ENCODE measurements at regions not wholly inside any gene's neighbourhood (a gene's known extent, or its start where the extent isn't known, plus 50 kb on each side); places are given as distances from the start of the nearest gene placed in this dataset.

GRCh38 chr20:60636417-60636816 lies 615.6 kb upstream of the CDH4 start:
- Histone ChIP-seq H4K8ac (ENCODE audit: low read depth, low read length) (no peak overlapping the region), H2AK5ac (ENCODE audit: low read length) (no peak overlapping the region), H3K79me2 (ENCODE audit: control insufficient read depth, insufficient read depth, low read length, poor library complexity) (no peaks in the 10 kb centered on the region), H2BK12ac (ENCODE audit: low read length) (no peak overlapping the region), H3K4me3 (ENCODE audit: low read depth, low read length) (no peak overlapping the region), H3K4me1 (ENCODE audit: control insufficient read depth in 1 of 2, insufficient read depth in 2 of 2, low read length in 2 of 2) (no peaks in the 10 kb centered on the region), H3K9ac (ENCODE audit: low read length) (no peak overlapping the region), H4K12ac (ENCODE audit: low read depth, low read length) (no peak overlapping the region), H3K9me3 (ENCODE audit: insufficient read depth, low read depth, low read length) (peaks cover 5% of the 10 kb centered on the region), H2AFZ (ENCODE audit: insufficient read depth, low read length, poor library complexity) (no peak overlapping the region), H3K36me3 (ENCODE audit: control insufficient read depth in 1 of 2, insufficient read depth in 2 of 2, low read length in 2 of 2) (no peaks in the 10 kb centered on the region), H3K18ac (ENCODE audit: low read length) (no peak overlapping the region), H3K4me2 (ENCODE audit: low read length) (no peak overlapping the region), H3K27me3 (ENCODE audit: insufficient read depth, low read length) (no peaks in the 10 kb centered on the region), H3K4ac (ENCODE audit: low read depth, low read length) (no peak overlapping the region), H2BK5ac (ENCODE audit: low read depth, low read length, poor library complexity) (no peak overlapping the region), H3K79me1 (ENCODE audit: low read length) (no peaks in the 10 kb centered on the region), H2BK120ac (ENCODE audit: insufficient read depth, low read length, poor library complexity) (no peak overlapping the region), H3K23ac (ENCODE audit: low read length) (no peak overlapping the region), H3K14ac (ENCODE audit: low read length) (no peak overlapping the region), H3K27ac (ENCODE audit: low read depth, low read length) (no peak overlapping the region), H4K91ac (ENCODE audit: low read depth, low read length) (no peak overlapping the region)
- peak in 1 of 2 donors; percentile 9 for DNase-seq
- whole genome bisulfite sequencing (ENCODE audit: extremely low coverage, insufficient coverage, insufficient read length): no CpG with 5 or more reads among the region's 5 CpGs

- H3K9me3 ChIP-seq (ENCODE audit: insufficient read depth, low read depth, low read length): peaks cover 5% of the 10 kb centered on the region
- H3K18ac ChIP-seq (ENCODE audit: low read length): no peak overlapping the region
- no peak overlapping the region for H3K27ac ChIP-seq (ENCODE audit: low read depth, low read length)
- no peak overlapping the region for H2AFZ ChIP-seq (ENCODE audit: insufficient read depth, low read length, poor library complexity)
- peak; percentile 56 to 70 for DNase-seq
- no peak overlapping the region for H2BK12ac ChIP-seq (ENCODE audit: low read length)
- no peaks in the 10 kb centered on the region for H3K4me1 ChIP-seq (ENCODE audit: control insufficient read depth in 1 of 2, insufficient read depth in 2 of 2, low read length in 2 of 2)
- H3K79me2 ChIP-seq (ENCODE audit: control insufficient read depth, insufficient read depth, low read length, poor library complexity): no peaks in the 10 kb centered on the region
- H3K14ac ChIP-seq (ENCODE audit: low read length): no peak overlapping the region
- H4K91ac ChIP-seq (ENCODE audit: low read depth, low read length): no peak overlapping the region
- no peak overlapping the region for H2BK5ac ChIP-seq (ENCODE audit: low read depth, low read length, poor library complexity)
- no peaks in the 10 kb centered on the region for H3K27me3 ChIP-seq (ENCODE audit: insufficient read depth, low read length)
- H4K8ac ChIP-seq (ENCODE audit: low read depth, low read length): no peak overlapping the region
- no peak overlapping the region for H3K4me3 ChIP-seq (ENCODE audit: low read depth, low read length)
- no peaks in the 10 kb centered on the region for H3K79me1 ChIP-seq (ENCODE audit: low read length)
- no peak overlapping the region for H2BK120ac ChIP-seq (ENCODE audit: insufficient read depth, low read length, poor library complexity)
- WGBS (ENCODE audit: extremely low coverage, insufficient coverage, insufficient read length): no CpG with 5 or more reads among the region's 6 CpGs
- no peak overlapping the region for H3K4me2 ChIP-seq (ENCODE audit: low read length)
- H3K9ac ChIP-seq (ENCODE audit: low read length): no peak overlapping the region
- no peak overlapping the region for H3K23ac ChIP-seq (ENCODE audit: low read length)
- H2AK5ac ChIP-seq (ENCODE audit: low read length): no peak overlapping the region
- no peaks in the 10 kb centered on the region for H3K36me3 ChIP-seq (ENCODE audit: control insufficient read depth in 1 of 2, insufficient read depth in 2 of 2, low read length in 2 of 2)
- no peak overlapping the region for H4K12ac ChIP-seq (ENCODE audit: low read depth, low read length)
- no peak overlapping the region for H3K4ac ChIP-seq (ENCODE audit: low read depth, low read length)
These were observed 614.3 kb upstream of the CDH4 start for GRCh38 chr20:60637801-60638200.

GRCh38 chr20:60638430-60639098 lies 613.5 kb upstream of the CDH4 start:
- Histone ChIP-seq H4K12ac (ENCODE audit: low read depth, low read length) (no peak overlapping the region), H3K18ac (ENCODE audit: low read length) (no peak overlapping the region), H3K79me2 (ENCODE audit: control insufficient read depth, insufficient read depth, low read length, poor library complexity) (no peaks in the 10 kb centered on the region), H2BK120ac (ENCODE audit: insufficient read depth, low read length, poor library complexity) (no peak overlapping the region), H3K4ac (ENCODE audit: low read depth, low read length) (no peak overlapping the region), H3K4me1 (ENCODE audit: control insufficient read depth in 1 of 2, insufficient read depth in 2 of 2, low read length in 2 of 2) (no peaks in the 10 kb centered on the region), H3K36me3 (ENCODE audit: control insufficient read depth in 1 of 2, insufficient read depth in 2 of 2, low read length in 2 of 2) (no peaks in the 10 kb centered on the region), H3K9me3 (ENCODE audit: insufficient read depth, low read depth, low read length) (peaks cover 5% of the 10 kb centered on the region), H3K14ac (ENCODE audit: low read length) (no peak overlapping the region), H2BK12ac (ENCODE audit: low read length) (no peak overlapping the region), H3K79me1 (ENCODE audit: low read length) (no peaks in the 10 kb centered on the region), H3K4me2 (ENCODE audit: low read length) (no peak overlapping the region), H2BK5ac (ENCODE audit: low read depth, low read length, poor library complexity) (no peak overlapping the region), H3K27me3 (ENCODE audit: insufficient read depth, low read length) (no peaks in the 10 kb centered on the region), H3K27ac (ENCODE audit: low read depth, low read length) (no peak overlapping the region), H3K23ac (ENCODE audit: low read length) (no peak overlapping the region), H4K91ac (ENCODE audit: low read depth, low read length) (no peak overlapping the region), H3K9ac (ENCODE audit: low read length) (no peak overlapping the region), H3K4me3 (ENCODE audit: low read depth, low read length) (no peak overlapping the region), H2AFZ (ENCODE audit: insufficient read depth, low read length, poor library complexity) (no peak overlapping the region), H4K8ac (ENCODE audit: low read depth, low read length) (no peak overlapping the region), H2AK5ac (ENCODE audit: low read length) (no peak overlapping the region)
- WGBS (ENCODE audit: extremely low coverage, insufficient coverage, insufficient read length): no CpG with 5 or more reads among the region's 4 CpGs
- DNase-seq: no peak

- H3K9ac ChIP-seq (ENCODE audit: low read length): no peak overlapping the region
These were observed 610.1 kb upstream of the CDH4 start for GRCh38 chr20:60641879-60642447.

More at GRCh38 chr20:60641879-60642447, 610.1 kb upstream of the CDH4 start:
- Histone ChIP-seq H3K36me3 (ENCODE audit: control insufficient read depth in 1 of 2, insufficient read depth in 2 of 2, low read length in 2 of 2) (no peaks in the 10 kb centered on the region), H3K4me2 (ENCODE audit: low read length) (no peak overlapping the region), H2BK5ac (ENCODE audit: low read depth, low read length, poor library complexity) (no peak overlapping the region), H3K14ac (ENCODE audit: low read length) (no peak overlapping the region), H2AFZ (ENCODE audit: insufficient read depth, low read length, poor library complexity) (no peak overlapping the region), H3K27me3 (ENCODE audit: insufficient read depth, low read length) (no peaks in the 10 kb centered on the region), H3K79me1 (ENCODE audit: low read length) (no peaks in the 10 kb centered on the region), H3K4me1 (ENCODE audit: control insufficient read depth in 1 of 2, insufficient read depth in 2 of 2, low read length in 2 of 2) (no peaks in the 10 kb centered on the region), H2AK5ac (ENCODE audit: low read length) (no peak overlapping the region), H4K8ac (ENCODE audit: low read depth, low read length) (no peak overlapping the region), H3K4ac (ENCODE audit: low read depth, low read length) (no peak overlapping the region), H4K91ac (ENCODE audit: low read depth, low read length) (no peak overlapping the region), H3K9me3 (ENCODE audit: insufficient read depth, low read depth, low read length) (no peaks in the 10 kb centered on the region), H2BK120ac (ENCODE audit: insufficient read depth, low read length, poor library complexity) (no peak overlapping the region), H4K12ac (ENCODE audit: low read depth, low read length) (no peak overlapping the region), H3K18ac (ENCODE audit: low read length) (no peak overlapping the region), H3K23ac (ENCODE audit: low read length) (no peak overlapping the region), H3K79me2 (ENCODE audit: control insufficient read depth, insufficient read depth, low read length, poor library complexity) (no peaks in the 10 kb centered on the region), H3K4me3 (ENCODE audit: low read depth, low read length) (no peak overlapping the region), H2BK12ac (ENCODE audit: low read length) (no peak overlapping the region), H3K27ac (ENCODE audit: low read depth, low read length) (no peak overlapping the region)
- peak; percentile 37 to 60 for DNase-seq
- WGBS (ENCODE audit: extremely low coverage, insufficient coverage, insufficient read length): no CpG with 5 or more reads among the region's 8 CpGs
